PC-9 (cell line): ENCODE measurements at regions not wholly inside any gene's neighbourhood (a gene's known extent, or its start where the extent isn't known, plus 50 kb on each side); places are given as distances from the start of the nearest gene placed in this dataset.

ENCODE experiments used
- BruUV-seq: library from RNA; stranded (reverse); fragments of 400-500 nt; replicated peaks from 2 replicates; lab custom pipeline; 2021; lab: Mats Ljungman, UMichigan
- CTCF ChIA-PET: fragments of 300-600 bp; sonication (Branson Sonifier 250); formaldehyde crosslinking; loops from one replicate; lab custom pipeline; 2022; ENCODE audit warnings: antibody characterized with exemption; lab: Charles Lee
- POLR2A ChIA-PET: fragments of 300-600 bp; sonication (Branson Sonifier 250); formaldehyde crosslinking; loops from one replicate; lab custom pipeline; 2022; ENCODE audit warnings: antibody characterized with exemption; ENCODE audit not compliant: unreplicated experiment; lab: Charles Lee
- DNase-seq, 2 experiments: peaks; one replicate each; pipeline versions ENCODE4 v3.0.0 to v3.0.0-alpha.2; 2015 to 2022; ENCODE audit warnings: mixed read lengths in 1 of 2
- H2AFZ ChIP-seq: fragments of 200-600 bp; sonication (generic); 2 replicates; pipeline ENCODE4 v1.8.1; 2017; ENCODE audit warnings: antibody characterized with exemption
- H3F3A ChIP-seq: fragments of 200-600 bp; sonication (generic); 2 replicates; pipeline ENCODE4 v1.8.1; 2017; ENCODE audit warnings: antibody characterized with exemption, mild to moderate bottlenecking, low read depth; ENCODE audit not compliant: insufficient read depth
- H3K27ac ChIP-seq: fragments of 200-600 bp; sonication (generic); 2 replicates; pipeline ENCODE4 v1.6.1; 2016; ENCODE audit warnings: mixed run types
- H3K27me3 ChIP-seq: fragments of 200-600 bp; sonication (generic); 2 replicates; pipeline ENCODE4 v1.6.1; 2016; ENCODE audit warnings: low read depth, mixed run types; ENCODE audit not compliant: insufficient read depth
- H3K36me3 ChIP-seq: fragments of 200-600 bp; sonication (generic); 2 replicates; pipeline ENCODE4 v1.6.1; 2016; ENCODE audit warnings: low read depth, mixed run types
- H3K4me1 ChIP-seq: fragments of 200-600 bp; sonication (generic); replicated peaks from 2 replicates; pipeline ENCODE4 v1.6.1; 2016; ENCODE audit warnings: mixed run types; ENCODE audit not compliant: insufficient read depth
- H3K4me2 ChIP-seq: fragments of 200-600 bp; sonication (generic); 2 replicates; pipeline ENCODE4 v1.6.1; 2017; ENCODE audit warnings: mixed run types
- H3K4me3 ChIP-seq: fragments of 200-600 bp; sonication (generic); 2 replicates; pipeline ENCODE4 v1.6.1; 2016; ENCODE audit warnings: mixed run types
- H3K79me2 ChIP-seq: fragments of 200-600 bp; sonication (generic); 2 replicates; pipeline ENCODE4 v1.6.1; 2017; ENCODE audit warnings: low read depth, mixed run types
- H3K9me2 ChIP-seq: fragments of 200-600 bp; sonication (generic); 2 replicates; pipeline ENCODE4 v1.8.1; 2017; ENCODE audit warnings: mild to moderate bottlenecking; ENCODE audit not compliant: insufficient read depth
- H3K9me3 ChIP-seq: fragments of 200-600 bp; sonication (generic); 2 replicates; pipeline ENCODE4 v1.8.1; 2016; ENCODE audit warnings: low read depth; ENCODE audit not compliant: insufficient read depth
- H4K20me1 ChIP-seq: fragments of 200-600 bp; sonication (generic); 2 replicates; pipeline ENCODE4 v1.8.1; 2017; ENCODE audit not compliant: insufficient read depth
- EZH2 ChIP-seq: fragments of 200-600 bp; sonication (generic); IDR thresholded peaks from 2 replicates; pipeline ENCODE4 v1.8.0; 2017; ENCODE audit warnings: antibody characterized with exemption, low read depth
- intact Hi-C: fragments of 100-400 bp; cut with micrococcal nuclease; formaldehyde crosslinking; loops from one replicate; pipeline ENCODE4 v1.10.0; 2022; ENCODE audit not compliant: unreplicated experiment
- TF ChIP-seq, protein P1 (sequence below): fragments of 200-600 bp; sonication (generic); conservative IDR thresholded peaks from 2 replicates; pipeline ENCODE4 v1.6.1; 2017; ENCODE audit warnings: mixed run types, antibody characterized with exemption, mild to moderate bottlenecking, moderate library complexity

DNA sequence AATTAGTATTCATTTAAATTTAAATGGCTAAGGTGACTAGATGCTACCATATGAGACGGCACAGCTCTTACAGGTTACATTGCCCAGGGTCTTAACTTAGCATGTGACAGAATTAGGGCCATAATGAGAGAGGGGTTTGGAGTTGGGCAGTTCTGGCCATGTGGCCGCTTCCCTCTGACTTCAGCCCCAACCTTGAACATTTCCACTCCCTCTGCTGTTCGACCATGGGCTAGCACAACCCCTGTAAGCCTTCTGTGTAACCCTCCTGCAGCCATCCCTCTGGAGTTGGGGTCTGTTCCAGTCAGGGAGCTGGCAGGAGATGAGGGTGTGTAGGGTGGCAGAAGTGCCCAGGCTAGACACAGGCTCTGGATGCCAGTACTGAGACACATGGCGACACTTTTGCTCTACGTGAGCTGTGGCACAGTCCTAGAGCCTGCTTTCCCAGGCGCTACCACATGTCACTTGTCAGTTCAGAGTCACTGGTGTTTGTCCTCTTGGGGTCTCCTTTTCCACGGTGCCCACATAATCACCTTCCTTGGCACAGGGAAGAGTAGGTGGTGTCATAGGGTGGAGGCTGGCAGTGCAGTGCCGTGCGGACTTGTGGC is 128.7 kb upstream of the PITX1 start:
- no peaks in the 10 kb centered on the region for H3K9me3 ChIP-seq
- H3K9me2 ChIP-seq = no peaks in the 10 kb centered on the region
- peaks cover 4% of the 10 kb centered on the region; the same call in 1 of the 2 replicates for H3F3A ChIP-seq
- H3K4me2 ChIP-seq = no peak overlapping the region
- H3K4me1 ChIP-seq = peaks cover 19% of the 10 kb centered on the region
- ChIA-PET POLR2A (no interaction called here), CTCF (no interaction called here)
- H3K27ac ChIP-seq = no peak overlapping the region
- no peaks in the 10 kb centered on the region for H4K20me1 ChIP-seq
- H3K27me3 ChIP-seq = no peaks in the 10 kb centered on the region
- TF ChIP-seq, protein P1, sequence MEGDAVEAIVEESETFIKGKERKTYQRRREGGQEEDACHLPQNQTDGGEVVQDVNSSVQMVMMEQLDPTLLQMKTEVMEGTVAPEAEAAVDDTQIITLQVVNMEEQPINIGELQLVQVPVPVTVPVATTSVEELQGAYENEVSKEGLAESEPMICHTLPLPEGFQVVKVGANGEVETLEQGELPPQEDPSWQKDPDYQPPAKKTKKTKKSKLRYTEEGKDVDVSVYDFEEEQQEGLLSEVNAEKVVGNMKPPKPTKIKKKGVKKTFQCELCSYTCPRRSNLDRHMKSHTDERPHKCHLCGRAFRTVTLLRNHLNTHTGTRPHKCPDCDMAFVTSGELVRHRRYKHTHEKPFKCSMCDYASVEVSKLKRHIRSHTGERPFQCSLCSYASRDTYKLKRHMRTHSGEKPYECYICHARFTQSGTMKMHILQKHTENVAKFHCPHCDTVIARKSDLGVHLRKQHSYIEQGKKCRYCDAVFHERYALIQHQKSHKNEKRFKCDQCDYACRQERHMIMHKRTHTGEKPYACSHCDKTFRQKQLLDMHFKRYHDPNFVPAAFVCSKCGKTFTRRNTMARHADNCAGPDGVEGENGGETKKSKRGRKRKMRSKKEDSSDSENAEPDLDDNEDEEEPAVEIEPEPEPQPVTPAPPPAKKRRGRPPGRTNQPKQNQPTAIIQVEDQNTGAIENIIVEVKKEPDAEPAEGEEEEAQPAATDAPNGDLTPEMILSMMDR = no peak
- no peak for TF ChIP-seq EZH2
- no peak overlapping the region for H3K4me3 ChIP-seq
- no peaks in the 10 kb centered on the region for H3K36me3 ChIP-seq
- no peak overlapping the region for H2AFZ ChIP-seq
- BruUV-seq = no TSS peak
- no peak for DNase-seq
- H3K79me2 ChIP-seq = no peaks in the 10 kb centered on the region
- intact Hi-C loops = no loop called here

GRCh38 chr5:135161221-135161620 is 127.2 kb upstream of the PITX1 start:
- no peaks in the 10 kb centered on the region for H3K27me3 ChIP-seq
- TF ChIP-seq, protein P1 = no peak
- TF ChIP-seq EZH2 = no peak
- H3K9me2 ChIP-seq = no peaks in the 10 kb centered on the region
- H3K4me2 ChIP-seq = no peak overlapping the region
- BruUV-seq = no TSS peak
- no peak overlapping the region for H3K4me3 ChIP-seq
- no peaks in the 10 kb centered on the region for H3K36me3 ChIP-seq
- H3K4me1 ChIP-seq = peaks cover 34% of the 10 kb centered on the region
- peaks cover 15% of the 10 kb centered on the region; the same call in 1 of the 2 replicates for H3F3A ChIP-seq
- H2AFZ ChIP-seq = no peak overlapping the region
- intact Hi-C loops = no loop called here
- no peaks in the 10 kb centered on the region for H3K79me2 ChIP-seq
- no peaks in the 10 kb centered on the region for H3K9me3 ChIP-seq
- no peaks in the 10 kb centered on the region for H4K20me1 ChIP-seq
- no peak overlapping the region for H3K27ac ChIP-seq
- CTCF ChIA-PET = no interaction called here
- no peak for DNase-seq
- POLR2A ChIA-PET = no interaction called here

- no TSS peak for BruUV-seq
- no peaks in the 10 kb centered on the region for H4K20me1 ChIP-seq
- H3K9me2 ChIP-seq = no peaks in the 10 kb centered on the region
- H3K36me3 ChIP-seq = no peaks in the 10 kb centered on the region
- no peak overlapping the region for H3K4me2 ChIP-seq
- H3K27me3 ChIP-seq = no peaks in the 10 kb centered on the region
- no peaks in the 10 kb centered on the region for H3K79me2 ChIP-seq
- H3F3A ChIP-seq = peaks cover 23% of the 10 kb centered on the region; the same call in 1 of the 2 replicates
- intact Hi-C loops = no loop called here
- no peak for TF ChIP-seq EZH2
- TF ChIP-seq, protein P1 = no peak
- H3K27ac ChIP-seq = no peak overlapping the region
- no peaks in the 10 kb centered on the region for H3K9me3 ChIP-seq
- no peak for DNase-seq
- CTCF ChIA-PET = no interaction called here
- POLR2A ChIA-PET = no interaction called here
- H3K4me3 ChIP-seq = no peak overlapping the region
- peaks cover 45% of the 10 kb centered on the region for H3K4me1 ChIP-seq
- no peak overlapping the region for H2AFZ ChIP-seq
Measured at GRCh38 chr5:135160036-135160675, 126.1 kb upstream of the PITX1 start.
